B cell (primary cell): ENCODE measurements at regions not wholly inside any gene's neighbourhood (a gene's known extent, or its start where the extent isn't known, plus 50 kb on each side); places are given as distances from the start of the nearest gene placed in this dataset.

Experiments
- ATAC-seq: fragments of 200-7000 bp; cut with Tn5 transposase; one replicate; pipeline ENCODE4 v1.10.0; 2021; ENCODE audit warnings: low read depth, mild to moderate bottlenecking, moderate number of reproducible peaks, moderate library complexity
- CTCF ChIA-PET: fragments of 350-600 bp; sonication (Branson Sonifier 250); formaldehyde crosslinking; loops from one replicate; lab custom pipeline; 2021; ENCODE audit warnings: antibody characterized with exemption, inconsistent platforms; lab: Charles Lee
- POLR2A ChIA-PET: fragments of 350-600 bp; sonication (Branson Sonifier 250); formaldehyde crosslinking; loops from one replicate; lab custom pipeline; 2021; ENCODE audit warnings: antibody characterized with exemption; lab: Charles Lee
- DNase-seq: peaks from one replicate; pipeline ENCODE4 v3.0.0; 2013
- H2AFZ ChIP-seq: 2 replicates; pipeline ENCODE4 v1.6.1; 2012; ENCODE audit warnings: mild to moderate bottlenecking, low read depth, low read length; ENCODE audit not compliant: insufficient read depth, poor library complexity, severe bottlenecking
- H3K27ac ChIP-seq, 2 donors: 1 replicate in 1 of 2; 2 replicates in 1 of 2; pipeline ENCODE4 v1.5.1; 2012 to 2013; ENCODE audit warnings: low read length in 2 of 2, mild to moderate bottlenecking in 2 of 2, moderate library complexity in 1 of 2
- H3K27me3 ChIP-seq, 4 experiments: fragments of 200-600 bp in 1 of 4; sonication (generic) in 1 of 4; replicated peaks in 1 of 4; 1 replicate in 2 of 4; 2 replicates in 2 of 4; pipeline versions ENCODE4 v1.6.1 to v1.7.0; 2013 to 2016; ENCODE audit warnings: low read length in 3 of 4, mild to moderate bottlenecking in 2 of 4, mixed read lengths in 1 of 4, moderate library complexity in 1 of 4; ENCODE audit not compliant: insufficient read depth in 4 of 4, control insufficient read depth in 3 of 4; ENCODE audit errors: control extremely low read depth in 1 of 4
- H3K36me3 ChIP-seq, 2 experiments: replicated peaks in 1 of 2; 1 replicate in 1 of 2; 2 replicates in 1 of 2; pipeline versions ENCODE4 v1.6.1 to v1.7.1; 2013; ENCODE audit warnings: low read length in 1 of 2; ENCODE audit not compliant: insufficient read depth in 2 of 2, control insufficient read depth in 1 of 2; ENCODE audit errors: control extremely low read depth in 1 of 2, extremely low read depth in 1 of 2
- H3K4me1 ChIP-seq, 2 donors: fragments of 200-600 bp in 1 of 2; sonication (generic) in 1 of 2; 1 replicate in 1 of 2; 2 replicates in 1 of 2; pipeline versions ENCODE4 v1.5.1 to v1.6.1; 2013 to 2017; ENCODE audit warnings: low read length in 2 of 2; ENCODE audit not compliant: control insufficient read depth in 2 of 2, insufficient read depth in 2 of 2
- H3K4me2 ChIP-seq: replicated peaks from 2 replicates; pipeline ENCODE3; 2012; ENCODE audit warnings: mild to moderate bottlenecking, low read depth, low read length; ENCODE audit not compliant: poor library complexity, severe bottlenecking
- H3K4me3 ChIP-seq, 5 experiments: fragments of 200-600 bp in 1 of 5; sonication (generic) in 1 of 5; 1 replicate in 3 of 5; 2 replicates in 2 of 5; pipeline versions ENCODE4 v1.5.1 to v1.7.0; 2011 to 2016; ENCODE audit warnings: low read length in 4 of 5, mild to moderate bottlenecking in 4 of 5, low read depth in 2 of 5, control low read depth in 1 of 5, moderate library complexity in 1 of 5; ENCODE audit not compliant: insufficient read depth in 1 of 5; ENCODE audit errors: control extremely low read depth in 1 of 5, extremely low read depth in 1 of 5
- H3K79me2 ChIP-seq: fragments of 200-600 bp; sonication (generic); one replicate; pipeline ENCODE4 v1.6.0; 2016; ENCODE audit warnings: low read length; ENCODE audit not compliant: control insufficient read depth, insufficient read depth
- H3K9ac ChIP-seq: fragments of 200-600 bp; sonication (generic); 2 replicates; pipeline ENCODE4 v1.6.1; 2017; ENCODE audit warnings: mild to moderate bottlenecking, low read length, moderate library complexity
- H3K9me3 ChIP-seq, 3 donors: one replicate each; pipeline versions ENCODE4 v1.6.1 to v1.7.1; 2013; ENCODE audit warnings: low read length in 2 of 3; ENCODE audit not compliant: control insufficient read depth in 2 of 3, insufficient read depth in 1 of 3; ENCODE audit errors: control extremely low read depth in 1 of 3
- H4K20me1 ChIP-seq: 2 replicates; pipeline ENCODE4 v1.6.0; 2012; ENCODE audit warnings: mild to moderate bottlenecking, low read length; ENCODE audit not compliant: insufficient read depth, control insufficient read depth, poor library complexity, severe bottlenecking
- H3K27ac Mint-ChIP-seq: one replicate; pipeline ENCODE4 v1.8.0; 2021; ENCODE audit warnings: mixed read lengths
- H3K27me3 Mint-ChIP-seq: one replicate; pipeline ENCODE4 v1.8.0; 2021; ENCODE audit warnings: mixed read lengths
- H3K4me1 Mint-ChIP-seq: one replicate; pipeline ENCODE4 v1.8.0; 2021; ENCODE audit warnings: mixed read lengths
- H3K4me3 Mint-ChIP-seq: one replicate; pipeline ENCODE4 v1.8.0; 2021; ENCODE audit warnings: mixed read lengths
- H3K9me3 Mint-ChIP-seq: one replicate; pipeline ENCODE4 v1.8.0; 2022; ENCODE audit warnings: mixed read lengths; ENCODE audit not compliant: insufficient read depth
- EZH2 ChIP-seq: IDR thresholded peaks from 2 replicates; pipeline ENCODE4 v1.6.1; 2012; ENCODE audit warnings: borderline replicate concordance, low read depth, mild to moderate bottlenecking, moderate library complexity, low read length; ENCODE audit not compliant: insufficient read depth, poor library complexity, severe bottlenecking
- WGBS: methylation state at CpG from one replicate; pipeline ENCODE4 v1.1.5; 2013; ENCODE audit warnings: missing lambda C conversion rate; ENCODE audit not compliant: insufficient coverage; 5-methylcytosine and 5-hydroxymethylcytosine counted together
- intact Hi-C: fragments of 100-400 bp; cut with micrococcal nuclease; formaldehyde crosslinking; loops from one replicate; pipeline ENCODE4 v1.10.0; 2022
- TF ChIP-seq, protein P1 (sequence below): fragments of 200-600 bp; IDR thresholded peaks from one replicate; pipeline ENCODE4 v1.8.0; 2022; ENCODE audit warnings: antibody characterized with exemption, mild to moderate bottlenecking

DNA sequence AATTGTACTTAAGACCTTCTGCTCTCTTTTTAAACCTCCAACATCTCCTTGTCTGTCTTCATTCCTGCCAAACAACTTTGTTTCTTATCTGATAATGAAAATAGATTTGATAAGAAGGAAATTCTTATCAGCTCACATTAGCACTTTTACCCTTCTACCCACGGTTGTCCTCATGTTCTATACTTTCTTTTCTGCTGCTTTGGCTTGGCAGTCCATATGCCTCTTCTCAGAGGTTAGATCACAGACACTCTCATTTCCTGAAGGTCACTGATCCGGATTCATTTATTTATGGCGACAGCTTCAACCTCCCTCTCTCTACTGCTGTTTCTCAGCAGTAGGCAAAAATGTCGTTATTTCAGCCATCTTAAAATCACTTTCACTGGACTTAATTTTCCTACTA, 2015.8 kb downstream of the NCAM2 start:
- Mint-ChIP-seq H3K27me3 (no peaks in the 10 kb centered on the region), H3K27ac (no peak overlapping the region), H3K4me1 (no peaks in the 10 kb centered on the region), H3K4me3 (no peak overlapping the region), H3K9me3 (no peaks in the 10 kb centered on the region)
- Histone ChIP-seq H3K27me3 (no peaks in the 10 kb centered on the region), H3K36me3 (no peaks in the 10 kb centered on the region), H3K9ac (no peak overlapping the region), H3K27ac (no peak overlapping the region), H3K9me3 (no peaks in the 10 kb centered on the region), H3K4me2 (no peak overlapping the region), H2AFZ (no peak overlapping the region), H3K79me2 (no peaks in the 10 kb centered on the region), H3K4me1 (no peaks in the 10 kb centered on the region), H3K4me3 (no peak overlapping the region), H4K20me1 (no peaks in the 10 kb centered on the region)
- CTCF ChIA-PET, result no interaction called here
- TF ChIP-seq, protein P1, sequence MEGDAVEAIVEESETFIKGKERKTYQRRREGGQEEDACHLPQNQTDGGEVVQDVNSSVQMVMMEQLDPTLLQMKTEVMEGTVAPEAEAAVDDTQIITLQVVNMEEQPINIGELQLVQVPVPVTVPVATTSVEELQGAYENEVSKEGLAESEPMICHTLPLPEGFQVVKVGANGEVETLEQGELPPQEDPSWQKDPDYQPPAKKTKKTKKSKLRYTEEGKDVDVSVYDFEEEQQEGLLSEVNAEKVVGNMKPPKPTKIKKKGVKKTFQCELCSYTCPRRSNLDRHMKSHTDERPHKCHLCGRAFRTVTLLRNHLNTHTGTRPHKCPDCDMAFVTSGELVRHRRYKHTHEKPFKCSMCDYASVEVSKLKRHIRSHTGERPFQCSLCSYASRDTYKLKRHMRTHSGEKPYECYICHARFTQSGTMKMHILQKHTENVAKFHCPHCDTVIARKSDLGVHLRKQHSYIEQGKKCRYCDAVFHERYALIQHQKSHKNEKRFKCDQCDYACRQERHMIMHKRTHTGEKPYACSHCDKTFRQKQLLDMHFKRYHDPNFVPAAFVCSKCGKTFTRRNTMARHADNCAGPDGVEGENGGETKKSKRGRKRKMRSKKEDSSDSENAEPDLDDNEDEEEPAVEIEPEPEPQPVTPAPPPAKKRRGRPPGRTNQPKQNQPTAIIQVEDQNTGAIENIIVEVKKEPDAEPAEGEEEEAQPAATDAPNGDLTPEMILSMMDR, result no peak
- no peak for TF ChIP-seq EZH2
- DNase-seq (no peak), ATAC-seq (no peak)
- intact Hi-C loops, result no loop called here
- WGBS, result 76% methylated on average over 4 of the region's 4 CpGs
- POLR2A ChIA-PET, result no interaction called here

DNA sequence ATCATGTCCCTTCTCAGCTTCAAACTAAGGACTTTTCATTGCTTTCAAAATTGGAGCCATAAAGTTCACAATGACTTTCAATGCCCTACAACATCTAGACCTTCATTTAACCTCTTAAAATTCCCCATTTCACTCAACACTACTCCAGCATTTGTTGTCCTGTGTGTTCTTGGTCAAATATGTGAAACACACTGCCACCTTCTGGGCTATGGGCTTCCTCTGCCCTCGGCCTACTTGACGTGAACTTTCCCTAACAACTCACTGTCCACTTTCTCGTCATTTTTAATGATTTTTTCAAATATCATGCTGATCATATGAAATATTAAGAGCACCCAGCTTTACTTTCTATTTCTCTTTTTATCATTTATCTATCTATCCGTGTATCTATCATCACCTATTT, 2018.4 kb downstream of the NCAM2 start:
- TF ChIP-seq EZH2, result no peak
- TF ChIP-seq, protein P1, result no peak
- Histone ChIP-seq H2AFZ (no peak overlapping the region), H3K4me3 (no peak overlapping the region), H3K9me3 (no peaks in the 10 kb centered on the region), H3K27ac (no peak overlapping the region), H3K4me1 (no peaks in the 10 kb centered on the region), H3K79me2 (no peaks in the 10 kb centered on the region), H3K9ac (no peak overlapping the region), H3K4me2 (no peak overlapping the region), H3K36me3 (no peaks in the 10 kb centered on the region), H4K20me1 (no peaks in the 10 kb centered on the region), H3K27me3 (no peaks in the 10 kb centered on the region)
- intact Hi-C loops, result no loop called here
- Mint-ChIP-seq H3K27me3 (no peaks in the 10 kb centered on the region), H3K4me3 (no peak overlapping the region), H3K4me1 (no peaks in the 10 kb centered on the region), H3K9me3 (peaks cover 2% of the 10 kb centered on the region), H3K27ac (no peak overlapping the region)
- ATAC-seq, result no peak
- CTCF ChIA-PET, result no interaction called here
- DNase-seq, result no peak
- POLR2A ChIA-PET, result no interaction called here
- 67% methylated on average over 1 of the region's 4 CpGs for WGBS
